Left lobe of liver (tissue), 2 donors: ENCODE measurements at regions not wholly inside any gene's neighbourhood (a gene's known extent, or its start where the extent isn't known, plus 50 kb on each side); places are given as distances from the start of the nearest gene placed in this dataset.

Experiments used
- ATAC-seq: fragments of 200-7000 bp; cut with Tn5 transposase; one replicate; pipeline ENCODE4 v1.9.1; 2020; ENCODE audit warnings: mild to moderate bottlenecking, moderate library complexity
- DNase-seq: peaks from one replicate; pipeline ENCODE4 v3.0.0-alpha.2; 2020; ENCODE audit warnings: low spot score
- donor health status: DM: no; HTN: no; CAD: no; lungs with moderate emphysema.
- donor health status: DM: no; HTN: yes; CAD: no.

DNA sequence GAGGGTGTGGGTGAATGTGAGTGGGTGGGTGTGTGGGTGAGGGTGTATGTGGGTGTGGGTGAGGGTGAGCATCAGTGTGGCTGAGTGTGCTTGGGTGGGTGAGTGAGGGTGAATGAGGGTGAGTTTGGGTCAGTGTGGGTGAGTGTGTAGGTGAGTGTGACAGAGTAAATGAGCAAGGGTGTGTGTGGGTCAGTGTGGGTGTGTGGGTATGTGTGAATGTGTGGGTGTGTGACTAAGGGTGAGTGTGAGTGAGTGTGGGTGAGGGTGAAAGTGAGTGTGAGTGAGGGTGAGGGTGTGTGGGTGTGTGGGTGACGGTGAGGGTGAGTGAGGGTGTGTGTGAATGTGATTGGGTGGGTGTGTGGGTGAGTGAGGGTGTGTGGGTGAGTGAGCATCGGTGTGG, 1676.7 kb upstream of the TENM3 start:
- DNase-seq: no peak

GRCh38 chr4:180567080-180567479, 1676.1 kb upstream of the TENM3 start:
- ATAC-seq (no peak), DNase-seq (no peak)

More for the DNA sequence above, 1676.7 kb upstream of the TENM3 start:
- no peak for ATAC-seq

GRCh38 chr4:180571516-180572055, 1671.6 kb upstream of the TENM3 start:
- ATAC-seq: no peak
- DNase-seq: no peak

GRCh38 chr4:180578175-180578574, 1665.0 kb upstream of the TENM3 start:
- DNase-seq: no peak

GRCh38 chr4:180581061-180581460, 1662.1 kb upstream of the TENM3 start:
- DNase-seq: no peak
- no peak for ATAC-seq

More at GRCh38 chr4:180578175-180578574, 1665.0 kb upstream of the TENM3 start:
- ATAC-seq: no peak

- DNase-seq (no peak), ATAC-seq (no peak)
Observed at GRCh38 chr4:180587379-180587778, 1655.8 kb upstream of the TENM3 start.

- no peak for ATAC-seq
- no peak for DNase-seq
Observed at GRCh38 chr4:180589575-180589974, 1653.6 kb upstream of the TENM3 start.

DNA sequence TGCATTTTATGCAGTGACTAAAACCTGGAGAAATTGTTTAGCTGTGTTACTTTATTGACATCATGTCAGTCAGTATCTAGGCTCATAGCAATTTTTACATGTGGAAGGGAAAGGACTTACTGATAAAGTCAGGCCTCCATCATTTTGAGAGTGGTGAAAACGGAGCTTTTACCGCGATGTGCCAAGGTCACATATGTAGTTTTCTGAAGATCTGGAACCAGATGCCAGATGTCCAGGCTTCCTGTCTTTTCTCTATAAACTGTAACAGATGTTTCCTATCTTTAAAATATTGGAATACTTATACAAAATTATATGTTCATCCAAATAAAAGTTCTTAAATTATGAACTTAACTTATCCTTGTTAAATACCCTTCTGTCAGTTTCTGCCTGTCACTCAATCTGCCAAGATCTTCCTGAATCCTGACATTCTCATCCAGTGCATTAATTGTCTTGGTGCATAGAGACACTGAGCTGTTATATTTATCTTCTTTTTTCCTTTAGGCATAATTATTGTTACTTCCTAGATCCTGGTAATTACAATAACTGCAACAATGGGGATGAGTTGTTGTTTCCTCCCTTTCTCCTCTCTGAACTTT, 1646.2 kb upstream of the TENM3 start:
- no peak for DNase-seq
- ATAC-seq: no peak

- no peak for DNase-seq
- no peak for ATAC-seq
Observed at GRCh38 chr4:180598281-180598680, 1644.9 kb upstream of the TENM3 start.

DNA sequence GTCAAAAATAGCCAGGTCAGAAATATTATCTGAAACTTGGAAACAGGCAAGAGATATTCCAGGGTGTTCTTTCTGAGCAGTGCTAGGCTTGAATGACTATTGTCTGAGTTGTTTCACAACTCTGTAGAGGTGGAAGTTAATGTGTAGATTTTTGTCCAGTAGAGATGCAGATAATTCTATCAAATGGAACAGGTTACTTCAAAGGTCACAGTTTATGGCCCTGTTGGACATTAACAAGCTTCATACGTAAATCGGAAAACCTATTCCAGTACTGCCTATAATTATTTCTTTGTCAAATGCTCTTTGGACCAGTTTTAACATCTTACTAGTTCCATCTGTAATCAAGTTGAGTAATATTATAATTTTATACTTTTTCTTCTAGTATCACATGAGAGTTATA, 1639.4 kb upstream of the TENM3 start:
- ATAC-seq (no peak), DNase-seq (no peak)

DNA sequence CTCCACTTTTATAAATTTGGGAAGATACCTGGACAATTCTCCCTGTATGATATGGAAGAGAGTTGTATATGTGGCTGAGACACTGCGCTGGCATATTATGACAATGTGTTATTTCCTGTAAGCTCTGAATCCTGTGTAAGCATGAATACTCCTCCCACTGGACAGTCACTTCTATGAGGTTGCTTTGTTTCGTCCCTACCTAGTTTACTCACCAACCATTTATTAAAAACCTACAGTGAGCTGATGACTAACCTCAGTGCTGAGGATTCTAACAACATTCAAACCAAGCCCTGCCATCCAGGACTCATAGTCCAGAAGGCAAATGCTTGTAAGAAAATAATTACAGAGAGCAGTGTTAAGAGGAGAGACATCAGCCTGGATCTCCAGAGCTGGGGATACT, 1632.9 kb upstream of the TENM3 start:
- ATAC-seq: no peak
- no peak for DNase-seq

DNA sequence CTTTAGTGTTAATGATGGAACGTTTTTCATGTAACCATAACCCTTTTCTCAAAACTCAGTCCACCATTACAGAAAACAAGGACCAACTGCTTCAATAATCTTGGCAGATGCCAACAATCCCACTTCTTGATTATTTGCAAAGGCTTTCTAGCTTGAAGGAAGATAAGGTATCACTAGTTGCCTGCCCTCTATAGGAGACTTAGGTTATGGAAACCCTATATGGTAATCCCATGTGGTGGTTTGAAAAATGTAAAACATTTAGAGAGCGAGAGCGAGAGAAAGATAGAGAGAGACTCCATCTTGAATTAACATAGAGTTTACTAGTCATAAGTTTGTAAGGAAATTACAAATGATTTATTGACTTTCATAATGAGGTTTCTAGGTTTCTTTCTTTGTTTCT, 1627.5 kb upstream of the TENM3 start:
- no peak for DNase-seq
- no peak for ATAC-seq

GRCh38 chr4:180617196-180617595, 1626.0 kb upstream of the TENM3 start:
- DNase-seq (no peak), ATAC-seq (no peak)

DNA sequence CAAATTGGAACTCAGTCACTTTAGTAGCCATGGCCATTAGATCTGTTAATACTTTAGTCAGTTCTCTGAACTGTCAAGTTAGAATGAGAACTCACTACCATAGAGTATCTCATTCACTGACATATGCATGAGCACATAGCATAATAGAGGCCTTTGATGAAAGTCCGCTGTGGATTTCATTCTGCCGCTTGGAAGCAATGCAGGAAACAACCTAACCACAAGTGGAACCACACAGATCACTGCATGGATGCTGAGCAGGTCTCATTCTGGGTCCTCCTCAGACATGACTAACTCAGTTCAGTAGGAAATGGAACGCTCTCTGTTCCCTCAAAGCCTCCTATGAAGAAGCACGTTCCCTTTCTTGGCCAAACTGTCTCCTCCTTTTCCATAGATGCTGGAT, 1624.8 kb upstream of the TENM3 start:
- ATAC-seq (no peak), DNase-seq (no peak)

GRCh38 chr4:180619440-180619839, 1623.8 kb upstream of the TENM3 start:
- DNase-seq (no peak), ATAC-seq (no peak)

- ATAC-seq: no peak
Observed at GRCh38 chr4:180622254-180622653, 1620.9 kb upstream of the TENM3 start.

GRCh38 chr4:180625653-180626052, 1617.5 kb upstream of the TENM3 start:
- no peak for ATAC-seq

More at GRCh38 chr4:180622254-180622653, 1620.9 kb upstream of the TENM3 start:
- DNase-seq: no peak

DNA sequence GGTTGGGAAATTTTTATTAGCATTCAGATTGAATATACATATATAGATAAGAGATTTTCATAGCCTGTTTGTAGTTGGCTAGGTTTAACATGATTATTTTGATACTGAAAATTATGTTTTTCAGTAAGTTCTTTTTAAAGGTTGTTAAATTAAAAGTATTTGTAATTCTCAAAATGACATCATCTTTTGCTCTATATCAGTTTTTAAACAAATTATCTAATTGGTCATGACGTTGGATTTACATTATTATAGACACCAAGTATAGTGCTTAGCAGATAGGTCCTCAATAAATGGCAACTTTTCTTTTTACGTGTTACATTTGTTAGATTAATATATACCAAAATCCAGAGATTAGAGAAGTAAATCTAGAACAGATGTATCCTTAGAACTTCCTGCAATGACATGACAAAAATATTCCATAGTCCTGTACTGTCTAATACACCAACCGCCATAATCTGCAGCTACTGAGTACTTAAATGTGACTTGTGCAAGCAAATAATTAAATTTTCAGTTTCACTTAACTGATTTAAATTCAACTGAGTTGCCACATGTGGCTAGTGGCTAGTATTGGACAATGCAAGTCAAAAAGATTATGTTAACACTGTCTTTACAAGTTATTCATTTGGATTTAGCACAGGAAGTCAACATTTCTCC, 1613.1 kb upstream of the TENM3 start:
- no peak for DNase-seq
- ATAC-seq: no peak

More at GRCh38 chr4:180625653-180626052, 1617.5 kb upstream of the TENM3 start:
- DNase-seq: no peak

- DNase-seq (no peak), ATAC-seq (no peak)
Observed at GRCh38 chr4:180634306-180634705, 1608.9 kb upstream of the TENM3 start.

DNA sequence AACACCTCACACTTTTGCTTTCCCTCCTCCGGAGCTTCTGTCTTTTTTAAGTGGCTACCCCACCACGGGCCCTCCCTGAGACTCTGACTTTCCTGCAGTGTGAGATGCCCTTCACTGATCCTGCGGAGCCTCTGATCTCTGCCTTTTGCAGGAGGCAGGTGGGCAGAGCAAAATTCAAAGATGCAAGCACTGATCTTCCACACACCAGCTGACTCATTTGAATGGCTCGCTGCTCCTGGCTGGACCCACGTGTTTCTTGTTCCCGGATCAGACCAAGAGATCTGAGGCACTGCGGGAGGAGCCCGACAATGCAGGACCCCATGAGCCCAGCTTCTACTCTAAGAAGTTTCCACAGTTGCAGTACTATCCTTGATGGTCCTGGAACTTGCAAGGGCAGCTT, 1607.9 kb upstream of the TENM3 start:
- DNase-seq: no peak
- no peak for ATAC-seq

- ATAC-seq (no peak), DNase-seq (no peak)
Observed at GRCh38 chr4:180636696-180637404, 1606.4 kb upstream of the TENM3 start.

GRCh38 chr4:180637616-180638015, 1605.6 kb upstream of the TENM3 start:
- no peak for DNase-seq
- no peak for ATAC-seq
